CD14-positive monocyte (primary cell): ENCODE measurements at regions not wholly inside any gene's neighbourhood (a gene's known extent, or its start where the extent isn't known, plus 50 kb on each side); places are given as distances from the start of the nearest gene placed in this dataset.

Source experiments
- DNase-seq, 3 donors: peaks; one replicate each; pipeline ENCODE4 v3.0.0-alpha.2; 2011 to 2022
- H2AFZ ChIP-seq: 2 replicates; pipeline ENCODE4 v1.6.0; 2012; ENCODE audit warnings: mild to moderate bottlenecking, low read depth, low read length, inconsistent platforms; ENCODE audit not compliant: insufficient read depth, poor library complexity, severe bottlenecking
- H3K27ac ChIP-seq, 2 donors: 1 replicate in 1 of 2; 2 replicates in 1 of 2; pipeline ENCODE4 v1.5.1; 2012 to 2013; ENCODE audit warnings: low read length in 2 of 2, control low read depth in 1 of 2, inconsistent platforms in 1 of 2, low read depth in 1 of 2, mild to moderate bottlenecking in 1 of 2
- H3K27me3 ChIP-seq, 2 donors: one replicate each; pipeline versions ENCODE4 v1.6.0 to v1.6.1; 2011 to 2013; ENCODE audit warnings: low read length in 2 of 2; ENCODE audit not compliant: control insufficient read depth in 2 of 2, insufficient read depth in 2 of 2
- H3K36me3 ChIP-seq, 2 donors: replicated peaks in 1 of 2; 1 replicate in 1 of 2; 2 replicates in 1 of 2; pipeline versions ENCODE4 v1.5.1 to v1.6.1; 2012 to 2013; ENCODE audit warnings: low read length in 2 of 2, control low read depth in 1 of 2, inconsistent platforms in 1 of 2, mild to moderate bottlenecking in 1 of 2; ENCODE audit not compliant: insufficient read depth in 2 of 2, control insufficient read depth in 1 of 2
- H3K4me1 ChIP-seq, 2 donors: 1 replicate in 1 of 2; 2 replicates in 1 of 2; pipeline versions ENCODE4 v1.5.1 to v1.6.1; 2012 to 2013; ENCODE audit warnings: low read length in 2 of 2, control low read depth in 1 of 2, inconsistent platforms in 1 of 2, mild to moderate bottlenecking in 1 of 2, moderate library complexity in 1 of 2; ENCODE audit not compliant: insufficient read depth in 2 of 2, control insufficient read depth in 1 of 2
- H3K4me2 ChIP-seq: replicated peaks from 2 replicates; pipeline ENCODE3; 2012; ENCODE audit warnings: low read length, moderate library complexity, mild to moderate bottlenecking; ENCODE audit not compliant: poor library complexity, severe bottlenecking; ENCODE audit errors: extremely low read depth
- H3K4me3 ChIP-seq, 3 experiments: fragments of 200-600 bp in 1 of 3; sonication (generic) in 1 of 3; replicated peaks in 1 of 3; 1 replicate in 2 of 3; 2 replicates in 1 of 3; pipeline ENCODE4 v1.5.1; 2011 to 2013; ENCODE audit warnings: low read length in 3 of 3, mild to moderate bottlenecking in 3 of 3, control low read depth in 2 of 3, low read depth in 2 of 3, inconsistent platforms in 1 of 3, moderate library complexity in 1 of 3
- H3K79me2 ChIP-seq: 2 replicates; pipeline ENCODE4 v1.6.0; 2012; ENCODE audit warnings: mild to moderate bottlenecking, control low read depth, inconsistent platforms, low read length, moderate library complexity; ENCODE audit not compliant: insufficient read depth
- H3K9ac ChIP-seq: 2 replicates; pipeline ENCODE4 v1.6.0; 2017; ENCODE audit warnings: low read length, mild to moderate bottlenecking; ENCODE audit not compliant: insufficient read depth, poor library complexity, severe bottlenecking
- H3K9me3 ChIP-seq, 2 donors: replicated peaks in 1 of 2; 1 replicate in 1 of 2; 2 replicates in 1 of 2; pipeline versions ENCODE4 v1.5.1 to v1.6.1; 2012 to 2013; ENCODE audit warnings: low read length in 2 of 2, control low read depth in 1 of 2; ENCODE audit not compliant: control insufficient read depth in 1 of 2, insufficient read depth in 1 of 2
- H4K20me1 ChIP-seq: 2 replicates; pipeline ENCODE4 v1.6.0; 2012; ENCODE audit warnings: mild to moderate bottlenecking, low read length, control low read depth, moderate library complexity; ENCODE audit not compliant: insufficient read depth
- H3K27ac Mint-ChIP-seq, 7 donors: one replicate each; pipeline ENCODE4 v1.8.0; 2020; ENCODE audit warnings: mild to moderate bottlenecking in 7 of 7, mixed read lengths in 7 of 7, moderate library complexity in 6 of 7, inconsistent platforms in 2 of 7
- H3K27me3 Mint-ChIP-seq, 3 donors: one replicate each; pipeline ENCODE4 v1.8.0; 2021 to 2022; ENCODE audit warnings: low read depth in 3 of 3, mild to moderate bottlenecking in 3 of 3, mixed read lengths in 3 of 3, moderate library complexity in 3 of 3, inconsistent platforms in 1 of 3
- H3K36me3 Mint-ChIP-seq, 2 donors: one replicate each; pipeline ENCODE4 v1.8.0; 2020; ENCODE audit warnings: mixed read lengths in 2 of 2, inconsistent platforms in 1 of 2, mild to moderate bottlenecking in 1 of 2
- H3K4me1 Mint-ChIP-seq: one replicate; pipeline ENCODE4 v1.8.0; 2020; ENCODE audit warnings: mild to moderate bottlenecking, mixed read lengths
- H3K4me3 Mint-ChIP-seq, 2 donors: one replicate each; pipeline ENCODE4 v1.8.0; 2020; ENCODE audit warnings: mild to moderate bottlenecking in 2 of 2, mixed read lengths in 2 of 2, moderate library complexity in 1 of 2
- H3K9me3 Mint-ChIP-seq, 7 donors: one replicate each; pipeline ENCODE4 v1.8.0; 2020 to 2022; ENCODE audit warnings: mixed read lengths in 7 of 7, mild to moderate bottlenecking in 6 of 7, moderate library complexity in 6 of 7, inconsistent platforms in 2 of 7
- WGBS: methylation state at CpG from one replicate; pipeline ENCODE4 v1.1.5; 2013; ENCODE audit warnings: missing lambda C conversion rate; ENCODE audit not compliant: insufficient coverage; 5-methylcytosine and 5-hydroxymethylcytosine counted together
- intact Hi-C, 2 donors: fragments of 100-400 bp; cut with micrococcal nuclease; formaldehyde crosslinking; loops; one replicate each; pipeline versions ENCODE4 v1.15.0 to v1.15.1; 2023
- TF ChIP-seq, protein P1 (sequence below): fragments of 200-600 bp; IDR thresholded peaks from one replicate; pipeline ENCODE4 v1.8.0; 2022; ENCODE audit warnings: antibody characterized with exemption, mild to moderate bottlenecking

DNA sequence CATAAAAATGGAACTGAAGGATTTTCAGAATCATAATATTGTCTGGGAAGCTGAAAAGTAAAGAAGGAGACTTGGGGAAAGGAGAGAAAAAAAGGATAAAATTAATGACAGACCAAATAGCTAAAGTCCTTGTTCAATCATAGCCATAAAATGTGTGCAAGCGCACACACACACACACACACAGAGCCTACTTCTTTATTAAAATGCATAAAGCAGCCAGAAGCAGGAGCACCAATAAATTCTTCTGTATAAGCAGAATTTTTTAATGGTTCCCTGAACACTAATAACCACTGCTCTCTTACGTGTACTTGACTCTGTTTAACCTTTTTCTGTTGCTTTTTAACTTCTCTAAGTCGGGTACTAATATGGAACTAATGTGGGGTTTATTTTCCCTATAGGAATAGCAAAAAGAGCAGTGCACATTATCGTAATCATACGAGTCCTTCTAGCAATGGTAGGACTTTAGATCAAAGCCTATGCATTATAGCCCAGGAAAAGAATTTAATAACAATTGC lies 131.0 kb upstream of the PSMD7 start:
- WGBS, result 20% methylated on average over 1 of the region's 5 CpGs
- Mint-ChIP-seq H3K27ac (no peak overlapping the region), H3K27me3 (peaks cover 0 to 2% (median 0%) of the 10 kb centered on the region in 3 donors), H3K9me3 (peaks cover 0 to 4% (median 3%) of the 10 kb centered on the region in 7 donors), H3K4me1 (no peaks in the 10 kb centered on the region), H3K36me3 (no peaks in the 10 kb centered on the region), H3K4me3 (no peak overlapping the region)
- Histone ChIP-seq H3K4me1 (no peaks in the 10 kb centered on the region), H3K4me3 (no peak overlapping the region), H3K9ac (no peak overlapping the region), H2AFZ (no peak overlapping the region), H3K9me3 (no peaks in the 10 kb centered on the region), H4K20me1 (no peaks in the 10 kb centered on the region), H3K27me3 (no peaks in the 10 kb centered on the region), H3K4me2 (no peak overlapping the region), H3K27ac (no peak overlapping the region), H3K36me3 (no peaks in the 10 kb centered on the region), H3K79me2 (no peaks in the 10 kb centered on the region)
- TF ChIP-seq, protein P1, sequence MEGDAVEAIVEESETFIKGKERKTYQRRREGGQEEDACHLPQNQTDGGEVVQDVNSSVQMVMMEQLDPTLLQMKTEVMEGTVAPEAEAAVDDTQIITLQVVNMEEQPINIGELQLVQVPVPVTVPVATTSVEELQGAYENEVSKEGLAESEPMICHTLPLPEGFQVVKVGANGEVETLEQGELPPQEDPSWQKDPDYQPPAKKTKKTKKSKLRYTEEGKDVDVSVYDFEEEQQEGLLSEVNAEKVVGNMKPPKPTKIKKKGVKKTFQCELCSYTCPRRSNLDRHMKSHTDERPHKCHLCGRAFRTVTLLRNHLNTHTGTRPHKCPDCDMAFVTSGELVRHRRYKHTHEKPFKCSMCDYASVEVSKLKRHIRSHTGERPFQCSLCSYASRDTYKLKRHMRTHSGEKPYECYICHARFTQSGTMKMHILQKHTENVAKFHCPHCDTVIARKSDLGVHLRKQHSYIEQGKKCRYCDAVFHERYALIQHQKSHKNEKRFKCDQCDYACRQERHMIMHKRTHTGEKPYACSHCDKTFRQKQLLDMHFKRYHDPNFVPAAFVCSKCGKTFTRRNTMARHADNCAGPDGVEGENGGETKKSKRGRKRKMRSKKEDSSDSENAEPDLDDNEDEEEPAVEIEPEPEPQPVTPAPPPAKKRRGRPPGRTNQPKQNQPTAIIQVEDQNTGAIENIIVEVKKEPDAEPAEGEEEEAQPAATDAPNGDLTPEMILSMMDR, result no peak
- no peak for DNase-seq
- intact Hi-C loops, result no loop called here

DNA sequence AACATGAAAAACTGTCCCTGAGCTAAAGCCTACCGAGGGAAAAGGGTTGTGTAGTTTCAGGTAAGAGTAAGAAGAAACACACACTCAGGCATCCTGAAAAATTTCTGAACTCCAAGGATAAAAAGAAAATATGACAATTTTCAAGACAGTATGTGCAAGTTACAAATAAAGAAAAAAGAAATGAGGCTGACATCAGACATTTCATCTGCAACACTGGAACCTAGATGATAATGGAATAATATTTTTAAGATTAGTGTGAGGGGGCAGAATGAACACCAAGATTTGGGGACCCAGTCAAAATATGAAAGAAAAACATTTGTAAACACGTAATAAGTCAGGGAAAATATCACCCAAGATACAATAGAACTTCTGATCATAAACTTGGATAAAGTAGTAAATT lies 135.9 kb upstream of the PSMD7 start:
- no peak overlapping the region for H3K4me2 ChIP-seq
- H3K36me3 Mint-ChIP-seq, result no peaks in the 10 kb centered on the region
- no peak overlapping the region for H3K27ac ChIP-seq
- peaks cover 0 to 2% (median 0%) of the 10 kb centered on the region in 3 donors for H3K27me3 Mint-ChIP-seq
- H3K9ac ChIP-seq, result no peak overlapping the region
- H3K9me3 Mint-ChIP-seq, result peaks cover 0 to 9% (median 5%) of the 10 kb centered on the region in 7 donors
- H3K4me3 ChIP-seq, result no peak overlapping the region
- no peaks in the 10 kb centered on the region for H3K4me1 Mint-ChIP-seq
- H2AFZ ChIP-seq, result no peak overlapping the region
- no peak overlapping the region for H3K4me3 Mint-ChIP-seq
- WGBS, result no CpG with 5 or more reads among the region's 2 CpGs
- TF ChIP-seq, protein P1, result no peak
- H3K27ac Mint-ChIP-seq, result no peak overlapping the region
- H3K27me3 ChIP-seq, result no peaks in the 10 kb centered on the region
- no peak for DNase-seq
- H3K36me3 ChIP-seq, result no peaks in the 10 kb centered on the region
- intact Hi-C loops, result no loop called here
- H4K20me1 ChIP-seq, result no peaks in the 10 kb centered on the region
- H3K4me1 ChIP-seq, result no peaks in the 10 kb centered on the region
- no peaks in the 10 kb centered on the region for H3K9me3 ChIP-seq
- H3K79me2 ChIP-seq, result no peaks in the 10 kb centered on the region
